H1 (cell line): ENCODE measurements at regions not wholly inside any gene's neighbourhood (a gene's known extent, or its start where the extent isn't known, plus 50 kb on each side); places are given as distances from the start of the nearest gene placed in this dataset.

Source experiments
- CTCF ChIA-PET: fragments of 300-600 bp; sonication (Branson Sonifier 250); formaldehyde crosslinking; loops from one replicate; lab custom pipeline; 2021; ENCODE audit not compliant: partially characterized antibody; lab: Charles Lee
- POLR2A ChIA-PET: fragments of 300-600 bp; sonication (Branson Sonifier 250); formaldehyde crosslinking; loops from one replicate; lab custom pipeline; 2021; ENCODE audit warnings: inconsistent platforms; ENCODE audit not compliant: partially characterized antibody; lab: Charles Lee
- DNase-seq, 2 experiments: peaks; one replicate each; pipeline versions ENCODE4 v3.0.0 to v3.0.0-alpha.2; 2010 to 2022; ENCODE audit warnings: low spot score in 2 of 2, low read depth in 1 of 2, mixed read lengths in 1 of 2
- FAIRE-seq: peaks from 2 replicates; lab custom pipeline; 2011; peaks lifted over from hg19 to GRCh38; lab: Jason Lieb, UNC
- H2AFZ ChIP-seq: 2 replicates; pipeline ENCODE4 v1.8.1; 2012; ENCODE audit warnings: low read length, inconsistent platforms
- H2AK5ac ChIP-seq: 2 replicates; pipeline ENCODE4 v1.6.1; 2013; ENCODE audit warnings: low read depth, low read length
- H2BK120ac ChIP-seq: replicated peaks from 2 replicates; pipeline ENCODE3; 2013; ENCODE audit warnings: low read depth, low read length, inconsistent platforms
- H2BK12ac ChIP-seq: 2 replicates; pipeline ENCODE4 v1.6.1; 2013; ENCODE audit warnings: low read depth, low read length
- H2BK15ac ChIP-seq: 2 replicates; pipeline ENCODE4 v1.6.1; 2013; ENCODE audit warnings: low read length
- H2BK20ac ChIP-seq: 2 replicates; pipeline ENCODE4 v1.6.1; 2013; ENCODE audit warnings: low read length
- H2BK5ac ChIP-seq: 2 replicates; pipeline ENCODE4 v1.6.1; 2013; ENCODE audit warnings: low read depth, low read length
- H3K14ac ChIP-seq: 2 replicates; pipeline ENCODE4 v1.6.1; 2013; ENCODE audit warnings: inconsistent platforms; ENCODE audit not compliant: insufficient read length
- H3K18ac ChIP-seq: 2 replicates; pipeline ENCODE4 v1.6.1; 2013; ENCODE audit warnings: low read length; ENCODE audit errors: extremely low read depth
- H3K23ac ChIP-seq: 2 replicates; pipeline ENCODE4 v1.6.1; 2013; ENCODE audit warnings: inconsistent platforms; ENCODE audit not compliant: insufficient read length
- H3K23me2 ChIP-seq: 2 replicates; pipeline ENCODE4 v1.6.1; 2013; ENCODE audit warnings: low read depth, low read length
- H3K27ac ChIP-seq: 2 replicates; pipeline ENCODE4 v1.6.1; 2011; ENCODE audit warnings: low read depth, low read length, inconsistent platforms
- H3K27me3 ChIP-seq, 4 experiments: replicated peaks in 1 of 4; 1 replicate in 1 of 4; 2 replicates in 3 of 4; pipeline versions ENCODE4 v1.6.1 to v1.8.1; 2011 to 2013; ENCODE audit warnings: low read length in 3 of 4, mild to moderate bottlenecking in 3 of 4, inconsistent platforms in 2 of 4, mixed read lengths in 2 of 4, moderate library complexity in 1 of 4; ENCODE audit not compliant: control insufficient read depth in 3 of 4, insufficient read depth in 3 of 4; ENCODE audit errors: extremely low read depth in 1 of 4
- H3K36me3 ChIP-seq, 4 experiments: 2 replicates each; pipeline versions ENCODE4 v1.6.1 to v1.8.1; 2011 to 2013; ENCODE audit warnings: mild to moderate bottlenecking in 4 of 4, low read length in 3 of 4, moderate library complexity in 2 of 4, control low read depth in 1 of 4, inconsistent platforms in 1 of 4; ENCODE audit not compliant: insufficient read depth in 4 of 4, control insufficient read depth in 2 of 4
- H3K4ac ChIP-seq: replicated peaks from 2 replicates; pipeline ENCODE3; 2013; ENCODE audit warnings: low read length, low read depth, mixed read lengths, inconsistent platforms; ENCODE audit not compliant: insufficient read length
- H3K4me1 ChIP-seq, 4 experiments: replicated peaks in 1 of 4; 1 replicate in 1 of 4; 2 replicates in 3 of 4; pipeline versions ENCODE4 v1.6.1 to v1.8.1; 2011 to 2013; ENCODE audit warnings: low read length in 3 of 4, inconsistent platforms in 2 of 4, mixed read lengths in 1 of 4; ENCODE audit not compliant: insufficient read depth in 4 of 4, control insufficient read depth in 3 of 4
- H3K4me2 ChIP-seq, 2 experiments: 2 replicates each; pipeline versions ENCODE4 v1.6.1 to v1.8.1; 2011 to 2013; ENCODE audit warnings: low read depth in 2 of 2, low read length in 2 of 2, control low read depth in 1 of 2, inconsistent platforms in 1 of 2, mild to moderate bottlenecking in 1 of 2; ENCODE audit not compliant: insufficient read depth in 1 of 2
- H3K4me3 ChIP-seq, 4 experiments: fragments of 200-600, 300-600 bp in 1 of 4; sonication (generic), shearing (Covaris generic), sonication (Bioruptor Twin) in 1 of 4; 2 replicates each; pipeline versions ENCODE4 v1.5.1 to v1.8.1; 2011 to 2016; ENCODE audit warnings: low read length in 4 of 4, low read depth in 3 of 4, control low read depth in 2 of 4, inconsistent platforms in 2 of 4, mild to moderate bottlenecking in 2 of 4, mixed read lengths in 1 of 4, moderate library complexity in 1 of 4; ENCODE audit not compliant: insufficient read depth in 2 of 4; ENCODE audit errors: extremely low read depth in 1 of 4
- H3K56ac ChIP-seq: replicated peaks from 2 replicates; pipeline ENCODE3; 2013; ENCODE audit warnings: low read depth, mild to moderate bottlenecking, mixed read lengths, low read length, inconsistent platforms; ENCODE audit not compliant: insufficient read length
- H3K79me1 ChIP-seq: 2 replicates; pipeline ENCODE4 v1.6.1; 2013; ENCODE audit warnings: low read depth, low read length, control low read depth
- H3K79me2 ChIP-seq, 2 experiments: 2 replicates each; pipeline versions ENCODE4 v1.6.1 to v1.8.1; 2012 to 2013; ENCODE audit warnings: low read length in 2 of 2, mild to moderate bottlenecking in 2 of 2, inconsistent platforms in 1 of 2; ENCODE audit not compliant: insufficient read depth in 2 of 2, control insufficient read depth in 1 of 2
- H3K9ac ChIP-seq, 4 experiments: replicated peaks in 1 of 4; 1 replicate in 1 of 4; 2 replicates in 3 of 4; pipeline versions ENCODE4 v1.6.1 to v1.8.1; 2011 to 2013; ENCODE audit warnings: low read depth in 3 of 4, low read length in 3 of 4, control low read depth in 2 of 4, mild to moderate bottlenecking in 2 of 4, moderate library complexity in 2 of 4, inconsistent platforms in 1 of 4; ENCODE audit errors: extremely low read depth in 1 of 4
- H3K9me3 ChIP-seq, 2 experiments: 2 replicates each; pipeline versions ENCODE4 v1.6.1 to v1.8.1; 2012 to 2013; ENCODE audit warnings: mild to moderate bottlenecking in 2 of 2, moderate library complexity in 2 of 2, control low read depth in 1 of 2, inconsistent platforms in 1 of 2, low read depth in 1 of 2, low read length in 1 of 2, mixed read lengths in 1 of 2; ENCODE audit not compliant: insufficient read depth in 2 of 2
- H4K20me1 ChIP-seq, 2 experiments: replicated peaks in 1 of 2; 2 replicates each; pipeline versions ENCODE3 to v1.8.1; 2011 to 2013; ENCODE audit warnings: inconsistent platforms in 2 of 2, low read length in 2 of 2, mild to moderate bottlenecking in 1 of 2; ENCODE audit not compliant: insufficient read depth in 2 of 2, control insufficient read depth in 1 of 2
- H4K5ac ChIP-seq: 2 replicates; pipeline ENCODE4 v1.6.1; 2013; ENCODE audit warnings: low read length, low read depth, mixed read lengths, inconsistent platforms; ENCODE audit not compliant: insufficient read length
- H4K8ac ChIP-seq: 2 replicates; pipeline ENCODE4 v1.8.0; 2013; ENCODE audit warnings: mild to moderate bottlenecking, moderate library complexity, low read length, inconsistent platforms; ENCODE audit not compliant: insufficient read depth; ENCODE audit errors: extremely low read depth
- H4K91ac ChIP-seq: replicated peaks from 2 replicates; pipeline ENCODE3; 2013; ENCODE audit warnings: low read length, mixed read lengths, inconsistent platforms; ENCODE audit not compliant: insufficient read length
- BACH1 ChIP-seq: IDR thresholded peaks from 2 replicates; pipeline ENCODE4 v1.6.1; 2012; ENCODE audit warnings: low read length, improper control_type of control experiment
- KDM4A ChIP-seq: IDR thresholded peaks from one replicate; pipeline ENCODE4 v1.7.1; 2012; ENCODE audit warnings: low read depth, mild to moderate bottlenecking, moderate library complexity, low read length, inconsistent platforms; ENCODE audit not compliant: severe bottlenecking
- MAX ChIP-seq: IDR thresholded peaks from 2 replicates; pipeline ENCODE4 v1.6.1; 2012; ENCODE audit warnings: inconsistent platforms
- YY1 ChIP-seq: IDR thresholded peaks from 2 replicates; pipeline ENCODE4 v1.6.1; 2011; ENCODE audit warnings: low read depth, mild to moderate bottlenecking, low read length
- WGBS, 2 experiments: shearing (Covaris generic) in 1 of 2; methylation state at CpG; one replicate each; pipeline versions ENCODE4 v1.1.6 to v1.1.7; 2013 to 2015; ENCODE audit warnings: low lambda C conversion rate in 2 of 2, mixed read lengths in 2 of 2, inconsistent platforms in 1 of 2, low coverage in 1 of 2, missing lambda C conversion rate in 1 of 2; ENCODE audit not compliant: insufficient replicate concordance in 2 of 2, insufficient coverage in 1 of 2, insufficient read length in 1 of 2; ENCODE audit errors: extremely low coverage in 1 of 2, missing lambda C conversion rate in 1 of 2; 5-methylcytosine and 5-hydroxymethylcytosine counted together

DNA sequence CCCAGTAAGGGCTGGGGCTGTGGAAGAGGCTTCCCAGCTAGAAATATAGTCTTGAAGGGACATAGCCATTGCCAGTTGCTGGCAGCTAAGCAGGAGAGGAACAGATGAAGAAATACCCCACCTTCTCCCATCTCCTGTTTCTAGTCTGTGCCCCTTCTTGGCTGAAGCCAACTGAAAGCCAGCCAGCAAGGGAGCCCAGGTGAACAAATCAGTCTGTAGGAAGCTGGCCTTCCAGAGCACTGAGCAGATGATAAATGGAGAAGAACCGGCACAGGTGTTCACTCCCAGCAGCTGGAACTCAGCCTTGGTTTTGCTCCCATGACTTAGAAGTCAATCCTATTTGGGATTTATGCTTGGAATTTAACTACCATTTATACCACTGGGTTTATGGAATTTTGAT lies 69.2 kb upstream of the DHX40 start:
- no peaks in the 10 kb centered on the region for H3K79me1 ChIP-seq
- H3K18ac ChIP-seq: no peak overlapping the region
- H4K91ac ChIP-seq: no peak overlapping the region
- H3K56ac ChIP-seq: no peak overlapping the region
- H2BK120ac ChIP-seq: no peak overlapping the region
- ChIA-PET POLR2A (no interaction called here), CTCF (no interaction called here)
- H3K79me2 ChIP-seq: no peaks in the 10 kb centered on the region
- no peak overlapping the region for H2BK20ac ChIP-seq
- H4K8ac ChIP-seq: no peak overlapping the region
- no peaks in the 10 kb centered on the region for H3K4me1 ChIP-seq
- no peak overlapping the region for H2AK5ac ChIP-seq
- no peaks in the 10 kb centered on the region for H3K27me3 ChIP-seq
- H3K4me3 ChIP-seq: no peak overlapping the region
- DNase-seq (no peak), FAIRE-seq (no peak)
- no peak overlapping the region for H3K14ac ChIP-seq
- no peak overlapping the region for H3K4ac ChIP-seq
- no peak overlapping the region for H3K9ac ChIP-seq
- H3K4me2 ChIP-seq: no peak overlapping the region
- no peak overlapping the region for H2BK5ac ChIP-seq
- H2BK15ac ChIP-seq: no peak overlapping the region
- no peak overlapping the region for H2BK12ac ChIP-seq
- WGBS, 2 experiments: 100% methylated on average over 1 of the region's 1 CpG; no CpG with 5 or more reads in 1 of the 2 experiments
- H3K36me3 ChIP-seq: no peaks in the 10 kb centered on the region
- no peak overlapping the region for H2AFZ ChIP-seq
- peaks cover 0 to 10% of the 10 kb centered on the region in 2 experiments; a peak in 1 of 4 replicates for H3K9me3 ChIP-seq
- H3K27ac ChIP-seq: no peak overlapping the region
- no peak overlapping the region for H3K23ac ChIP-seq
- H3K23me2 ChIP-seq: no peaks in the 10 kb centered on the region
- no peak for TF ChIP-seq MAX
- TF ChIP-seq KDM4A: no peak
- no peak for TF ChIP-seq BACH1
- no peak for TF ChIP-seq YY1
- no peak overlapping the region for H4K5ac ChIP-seq
- H4K20me1 ChIP-seq: no peaks in the 10 kb centered on the region
